NCI-H2081 treated with DMSO at 0.1 percent for 48 hours (cell line): ENCODE measurements at regions not wholly inside any gene's neighbourhood (a gene's known extent, or its start where the extent isn't known, plus 50 kb on each side); places are given as distances from the start of the nearest gene placed in this dataset.
"Not testable (repeated sequence)": the region's sequence is repeated elsewhere in the genome, so short reads cannot be mapped to it uniquely, and the experiment has no call there.

Experiments
- DNase-seq: peaks from one replicate; lab custom pipeline; 2025; lab: John Stamatoyannopoulos, UW

- DNase-seq = peak; percentile 74
Measured at GRCh38 chr4:157779081-157779480, 393.7 kb downstream of the GASK1B start.

GRCh38 chr4:157776930-157777528, 395.8 kb downstream of the GASK1B start:
- DNase-seq = peak; percentile 85

- no peak for DNase-seq
Measured at GRCh38 chr4:157775971-157776370, 396.9 kb downstream of the GASK1B start.

- no peak for DNase-seq
Measured at GRCh38 chr4:157772907-157773306, 399.9 kb downstream of the GASK1B start.

GRCh38 chr4:157768419-157768818, 404.4 kb downstream of the GASK1B start:
- no peak for DNase-seq

- DNase-seq = no peak
Measured at GRCh38 chr4:157763490-157763889, 409.3 kb downstream of the GASK1B start.

GRCh38 chr4:157754410-157754809, 418.4 kb downstream of the GASK1B start:
- no peak for DNase-seq

- no peak for DNase-seq
Measured at GRCh38 chr4:157751631-157752030, 421.2 kb downstream of the GASK1B start.

- no peak for DNase-seq
Measured at GRCh38 chr4:157741642-157742041, 431.2 kb downstream of the GASK1B start.

- DNase-seq = no peak
Measured at GRCh38 chr4:157739242-157739641, 433.6 kb downstream of the GASK1B start.

GRCh38 chr4:157728215-157728614, 444.6 kb downstream of the GASK1B start:
- no peak for DNase-seq

- no peak for DNase-seq
Measured at GRCh38 chr4:157727163-157727562, 445.7 kb downstream of the GASK1B start.

- DNase-seq = no peak
Measured at GRCh38 chr4:157722146-157722545, 450.7 kb downstream of the GASK1B start.

GRCh38 chr4:157713342-157713741, 459.5 kb downstream of the GASK1B start:
- no peak for DNase-seq

GRCh38 chr4:157706155-157706554, 466.7 kb downstream of the GASK1B start:
- no peak for DNase-seq

GRCh38 chr4:157702831-157703230, 470.0 kb downstream of the GASK1B start:
- no peak for DNase-seq

- no peak for DNase-seq
Measured at GRCh38 chr4:157701695-157701994, 471.2 kb downstream of the GASK1B start.

GRCh38 chr4:157700898-157701694, 471.7 kb downstream of the GASK1B start:
- no peak for DNase-seq

GRCh38 chr4:157689476-157689875, 468.9 kb downstream of the GRIA2 start:
- DNase-seq = no peak

GRCh38 chr4:157687971-157688370, 467.4 kb downstream of the GRIA2 start:
- no peak for DNase-seq

GRCh38 chr4:157679326-157679725, 458.8 kb downstream of the GRIA2 start:
- not testable (repeated sequence) for DNase-seq

- DNase-seq = no peak
Measured at GRCh38 chr4:157678478-157678877, 457.9 kb downstream of the GRIA2 start.

- peak; percentile 10 for DNase-seq
Measured at GRCh38 chr4:157674699-157675098, 454.2 kb downstream of the GRIA2 start.

- no peak for DNase-seq
Measured at GRCh38 chr4:157667836-157668235, 447.3 kb downstream of the GRIA2 start.
